ENCODE measurements at regions not wholly inside any gene's neighbourhood (a gene's known extent, or its start where the extent isn't known, plus 50 kb on each side); places are given as distances from the start of the nearest gene placed in this dataset.

DNA sequence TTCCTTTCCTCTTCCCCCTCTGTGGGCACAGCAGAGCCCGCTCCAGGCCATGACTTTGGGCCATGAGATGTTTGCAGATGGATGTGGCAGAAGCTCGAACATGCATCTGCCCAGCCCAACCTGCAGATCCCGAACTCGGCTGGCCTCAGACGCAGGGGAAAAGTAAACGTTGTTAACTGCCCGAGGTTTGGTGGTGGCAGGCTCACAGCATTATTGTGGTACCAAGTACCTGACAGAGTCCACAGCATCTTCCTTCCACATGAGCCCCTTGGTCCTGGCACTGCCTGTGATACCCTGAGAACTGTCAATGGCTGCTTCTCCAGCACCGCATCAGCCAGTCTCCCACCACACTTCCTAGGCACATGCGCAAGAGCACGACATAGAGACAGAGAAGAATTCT, 424.3 kb downstream of the OCA2 start:
- Histone ChIP-seq H3K27ac (no peak overlapping the region), H3K4me1 (no peaks in the 10 kb centered on the region), H3K4me3 (no peak overlapping the region), H3K9me3 (no peaks in the 10 kb centered on the region), H3K4me2 (no peak overlapping the region)
- FAIRE-seq (no peak), DNase-seq (ENCODE audit: low read depth in 1 of 2, low spot score in 1 of 2) (no peak), ATAC-seq (no peak)
- POLR2A ChIA-PET, result no interaction called here
- TF ChIP-seq RCOR1 (IDR thresholded peaks at IDR 0.05; ENCODE audit: low read depth, low read length), result no peak
- WGBS (ENCODE audit: missing lambda C conversion rate), result 17% methylated on average over 10 of the region's 10 CpGs
- CTCF ChIA-PET, result interaction anchor here (0.6 kb wide), 1 partner anchor 294 kb away, joined by 3 read pairs; no protein-coding TSS in a partner anchor

DNA sequence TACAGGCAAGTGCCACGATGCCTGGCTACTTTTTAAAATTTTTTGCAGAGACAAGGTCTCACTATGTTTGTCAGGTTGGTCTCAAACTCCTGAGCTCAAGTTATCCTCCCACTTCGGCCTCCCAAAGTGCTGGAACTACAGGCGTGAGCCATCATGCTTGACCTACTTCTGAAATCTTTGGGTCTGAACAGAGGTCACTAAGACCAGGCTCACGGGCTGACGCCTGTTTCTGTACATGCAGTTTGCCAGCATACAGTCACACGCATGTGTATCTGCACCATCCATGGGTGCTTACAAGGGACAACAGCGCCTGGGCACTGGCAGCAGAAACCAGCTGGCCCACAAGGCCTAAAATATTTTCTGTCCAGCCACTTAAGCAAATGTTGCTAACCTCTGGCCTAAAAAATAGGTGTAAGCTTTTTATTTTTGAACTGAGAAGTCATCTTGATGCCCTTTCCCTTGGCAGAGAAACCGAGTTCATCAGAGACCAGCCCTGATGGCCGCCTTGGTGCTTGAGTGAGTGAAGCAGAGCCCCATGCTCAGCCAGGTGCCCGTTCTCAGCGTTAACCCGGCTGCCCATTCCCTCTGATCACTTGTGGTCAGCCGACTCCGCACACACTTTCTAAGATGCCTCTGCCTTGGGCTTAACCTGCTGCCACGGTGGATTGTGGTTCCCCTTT, 425.2 kb downstream of the OCA2 start:
- TF ChIP-seq FOXS1 (CRISPR knock-in tag; IDR thresholded peaks at IDR 0.05) (no peak), CHD4 (IDR thresholded peaks at IDR 0.05; ENCODE audit: borderline replicate concordance) (no peak), POLR2A (IDR thresholded peaks at IDR 0.05; ENCODE audit: low read length) (no peak)
- TF ChIP-seq, protein P1, sequence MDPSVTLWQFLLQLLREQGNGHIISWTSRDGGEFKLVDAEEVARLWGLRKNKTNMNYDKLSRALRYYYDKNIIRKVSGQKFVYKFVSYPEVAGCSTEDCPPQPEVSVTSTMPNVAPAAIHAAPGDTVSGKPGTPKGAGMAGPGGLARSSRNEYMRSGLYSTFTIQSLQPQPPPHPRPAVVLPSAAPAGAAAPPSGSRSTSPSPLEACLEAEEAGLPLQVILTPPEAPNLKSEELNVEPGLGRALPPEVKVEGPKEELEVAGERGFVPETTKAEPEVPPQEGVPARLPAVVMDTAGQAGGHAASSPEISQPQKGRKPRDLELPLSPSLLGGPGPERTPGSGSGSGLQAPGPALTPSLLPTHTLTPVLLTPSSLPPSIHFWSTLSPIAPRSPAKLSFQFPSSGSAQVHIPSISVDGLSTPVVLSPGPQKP (IDR thresholded peaks at IDR 0.05; ENCODE audit: low read depth, low read length), result no peak
- Histone ChIP-seq H3K4me2 (no peak overlapping the region), H3K4me1 (no peaks in the 10 kb centered on the region), H3K9me3 (no peaks in the 10 kb centered on the region), H3K27ac (no peak overlapping the region), H3K4me3 (no peak overlapping the region)
- CTCF ChIA-PET, result no interaction called here
- DNase-seq (ENCODE audit: low read depth in 1 of 2, low spot score in 1 of 2), result no peak
- no peak for FAIRE-seq
- WGBS (ENCODE audit: missing lambda C conversion rate), result 17% methylated on average over 15 of the region's 15 CpGs
- POLR2A ChIA-PET, result no interaction called here
- no peak for ATAC-seq

DNA sequence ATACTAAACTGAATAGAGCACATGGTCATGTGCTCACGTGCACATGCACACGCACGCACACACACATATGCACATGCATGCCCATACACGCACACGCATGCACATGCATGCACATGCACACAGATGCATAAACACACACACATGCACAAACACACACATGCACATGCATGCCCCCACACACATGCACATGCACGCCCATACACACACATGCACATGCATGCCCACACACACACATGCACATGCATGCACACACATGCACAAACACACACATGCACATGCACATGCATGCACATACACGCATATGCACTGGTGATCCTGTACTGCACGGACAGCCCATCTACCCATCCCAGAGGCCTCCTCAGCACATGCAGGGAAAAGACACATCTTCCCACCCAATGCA, 426.6 kb downstream of the OCA2 start:
- no peak for FAIRE-seq
- no peak for ATAC-seq
- CTCF ChIA-PET, result no interaction called here
- 64% methylated on average over 8 of the region's 8 CpGs for WGBS (ENCODE audit: missing lambda C conversion rate)
- Histone ChIP-seq H3K4me3 (no peak overlapping the region), H3K9me3 (no peaks in the 10 kb centered on the region), H3K27ac (no peak overlapping the region), H3K4me2 (no peak overlapping the region), H3K4me1 (no peaks in the 10 kb centered on the region)
- TF ChIP-seq HOXB5 (CRISPR knock-in tag; IDR thresholded peaks at IDR 0.05), result no peak
- POLR2A ChIA-PET, result no interaction called here
- DNase-seq (ENCODE audit: low read depth in 1 of 2, low spot score in 1 of 2), result no peak

DNA sequence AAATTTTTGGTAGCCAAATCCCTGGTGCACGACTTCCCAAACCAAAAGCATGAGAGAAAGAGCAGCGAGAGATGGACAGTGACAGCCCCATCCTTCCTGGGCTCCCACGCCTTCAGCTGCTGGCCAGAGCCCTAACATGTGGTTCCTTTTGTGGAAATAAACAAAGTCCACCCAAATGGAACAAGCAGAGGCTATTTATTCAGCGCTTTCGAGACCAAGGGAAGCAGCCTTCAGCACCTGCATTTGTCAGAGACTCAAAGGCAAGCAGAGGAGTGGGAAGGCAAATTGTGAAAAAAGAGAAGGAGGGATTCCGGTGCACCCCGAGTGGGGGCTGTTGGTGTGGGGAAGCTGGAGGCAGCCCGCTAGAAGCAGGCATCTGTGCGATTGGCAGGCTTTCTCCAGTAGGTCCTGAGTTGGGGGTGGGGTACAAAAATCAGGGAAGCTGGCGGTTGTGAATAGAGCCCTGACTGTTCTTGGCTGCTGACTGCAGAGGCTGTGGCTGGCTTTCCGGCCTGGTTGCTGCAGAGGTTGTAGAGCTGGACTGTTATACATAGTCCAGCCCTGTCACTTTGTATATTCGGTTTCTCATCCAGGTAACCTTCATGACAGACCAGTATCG, 427.2 kb downstream of the OCA2 start:
- no peak for DNase-seq (ENCODE audit: low read depth in 1 of 2, low spot score in 1 of 2)
- H3K4me3 ChIP-seq, result no peak overlapping the region
- no peak for ATAC-seq
- ChIA-PET POLR2A (no interaction called here), CTCF (no interaction called here)
- no peaks in the 10 kb centered on the region for H3K9me3 ChIP-seq
- H3K4me1 ChIP-seq, result no peaks in the 10 kb centered on the region
- TF ChIP-seq PHF8 (IDR thresholded peaks at IDR 0.05; ENCODE audit: borderline replicate concordance, low read depth), result no peak
- no peak for TF ChIP-seq RAD21 (conservative IDR thresholded peaks at IDR 0.05 in 1 of 2, IDR thresholded peaks at IDR 0.05 in 1 of 2)
- no peak for TF ChIP-seq HOXA7 (CRISPR knock-in tag; IDR thresholded peaks at IDR 0.05)
- TF ChIP-seq SREBF2 (IDR thresholded peaks at IDR 0.05), result no peak
- TF ChIP-seq ZC3H11A (IDR thresholded peaks at IDR 0.05), result no peak
- TF ChIP-seq FOSB (CRISPR knock-in tag; IDR thresholded peaks at IDR 0.05), result no peak
- no peak for TF ChIP-seq TFCP2L1 (CRISPR knock-in tag; IDR thresholded peaks at IDR 0.05)
- no peak for TF ChIP-seq HDAC2 (IDR thresholded peaks at IDR 0.05)
- no peak for TF ChIP-seq TP53 (CRISPR knock-in tag; IDR thresholded peaks at IDR 0.05)
- TF ChIP-seq, protein P2, sequence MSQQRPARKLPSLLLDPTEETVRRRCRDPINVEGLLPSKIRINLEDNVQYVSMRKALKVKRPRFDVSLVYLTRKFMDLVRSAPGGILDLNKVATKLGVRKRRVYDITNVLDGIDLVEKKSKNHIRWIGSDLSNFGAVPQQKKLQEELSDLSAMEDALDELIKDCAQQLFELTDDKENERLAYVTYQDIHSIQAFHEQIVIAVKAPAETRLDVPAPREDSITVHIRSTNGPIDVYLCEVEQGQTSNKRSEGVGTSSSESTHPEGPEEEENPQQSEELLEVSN (IDR thresholded peaks at IDR 0.05; ENCODE audit: borderline replicate concordance, low read depth), result no peak
- TF ChIP-seq JUNB (IDR thresholded peaks at IDR 0.05), result no peak
- TF ChIP-seq NFE2L2 (conservative IDR thresholded peaks at IDR 0.05; ENCODE audit: low read length), result no peak
- 22% methylated on average over 13 of the region's 13 CpGs for WGBS (ENCODE audit: missing lambda C conversion rate)
- H3K4me2 ChIP-seq, result no peak overlapping the region
- FAIRE-seq, result no peak
- H3K27ac ChIP-seq, result no peak overlapping the region
